SU-DHL-6 (cell line): ENCODE measurements at regions not wholly inside any gene's neighbourhood (a gene's known extent, or its start where the extent isn't known, plus 50 kb on each side); places are given as distances from the start of the nearest gene placed in this dataset.

Experiments
- H2AFZ ChIP-seq: fragments of 200-600 bp; sonication (generic); 2 replicates; pipeline ENCODE4 v1.6.1; 2014; ENCODE audit warnings: low read depth, mild to moderate bottlenecking, moderate library complexity, mixed read lengths, antibody characterized with exemption, low read length; ENCODE audit not compliant: severe bottlenecking
- H3F3A ChIP-seq: fragments of 200-600 bp; shearing (Covaris generic); 2 replicates; pipeline ENCODE4 v1.6.0; 2016; ENCODE audit warnings: antibody characterized with exemption, mild to moderate bottlenecking; ENCODE audit not compliant: insufficient read depth
- H3K27ac ChIP-seq: fragments of 200-600 bp; sonication (generic); 2 replicates; pipeline ENCODE4 v1.5.1; 2016; ENCODE audit warnings: low read depth, mild to moderate bottlenecking, low read length, moderate library complexity, mixed read lengths
- H3K27me3 ChIP-seq: fragments of 200-600 bp; sonication (generic), shearing (Covaris generic); 2 replicates; pipeline ENCODE4 v1.6.0; 2014; ENCODE audit warnings: mild to moderate bottlenecking, low read length
- H3K36me3 ChIP-seq: fragments of 200-600 bp; sonication (generic); 2 replicates; pipeline ENCODE4 v1.6.1; 2014; ENCODE audit warnings: mild to moderate bottlenecking, low read length, mixed read lengths
- H3K4me2 ChIP-seq: fragments of 300-600, 200-600 bp; shearing (Covaris generic), sonication (generic); 2 replicates; pipeline ENCODE4 v1.6.0; 2014; ENCODE audit warnings: low read length, low read depth, mild to moderate bottlenecking; ENCODE audit not compliant: poor library complexity, severe bottlenecking
- H3K4me3 ChIP-seq: fragments of 200-600 bp; sonication (generic); 2 replicates; pipeline ENCODE4 v1.5.1; 2014; ENCODE audit warnings: antibody characterized with exemption, low read length, mild to moderate bottlenecking, mixed read lengths; ENCODE audit not compliant: insufficient read depth, poor library complexity, severe bottlenecking
- H3K79me2 ChIP-seq: fragments of 200-600 bp; sonication (generic); 2 replicates; pipeline ENCODE4 v1.6.1; 2014; ENCODE audit warnings: mild to moderate bottlenecking, low read length, moderate library complexity; ENCODE audit not compliant: insufficient read depth
- H3K9ac ChIP-seq: fragments of 200-600 bp; sonication (generic); 2 replicates; pipeline ENCODE4 v1.7.0; 2014; ENCODE audit warnings: mild to moderate bottlenecking, low read length
- H3K9me2 ChIP-seq: fragments of 200-600 bp; sonication (generic); replicated peaks from 2 replicates; pipeline ENCODE4 v1.6.1; 2014; ENCODE audit warnings: low read length; ENCODE audit not compliant: insufficient read depth
- H3K9me3 ChIP-seq: fragments of 200-600 bp; sonication (generic); 2 replicates; pipeline ENCODE4 v1.6.1; 2014; ENCODE audit warnings: low read length, mixed read lengths; ENCODE audit not compliant: insufficient read depth
- H4K20me1 ChIP-seq: fragments of 200-600 bp; sonication (generic); 2 replicates; pipeline ENCODE4 v1.6.1; 2014; ENCODE audit warnings: low read depth, mild to moderate bottlenecking, antibody characterized with exemption, low read length, moderate library complexity, mixed read lengths
- EZH2phosphoT487 ChIP-seq: fragments of 200-600 bp; sonication (generic), shearing (Covaris generic); conservative IDR thresholded peaks from 2 replicates; pipeline ENCODE4 v1.6.1; 2018; ENCODE audit warnings: mild to moderate bottlenecking, antibody characterized with exemption, low read length, moderate library complexity, mixed read lengths
- TF ChIP-seq, protein P1 (sequence below): fragments of 200-600 bp; sonication (generic); IDR thresholded peaks from one replicate; pipeline ENCODE4 v1.5.1; 2017; ENCODE audit warnings: antibody characterized with exemption, mild to moderate bottlenecking, low read length, moderate library complexity; ENCODE audit not compliant: insufficient read depth, poor library complexity, severe bottlenecking

DNA sequence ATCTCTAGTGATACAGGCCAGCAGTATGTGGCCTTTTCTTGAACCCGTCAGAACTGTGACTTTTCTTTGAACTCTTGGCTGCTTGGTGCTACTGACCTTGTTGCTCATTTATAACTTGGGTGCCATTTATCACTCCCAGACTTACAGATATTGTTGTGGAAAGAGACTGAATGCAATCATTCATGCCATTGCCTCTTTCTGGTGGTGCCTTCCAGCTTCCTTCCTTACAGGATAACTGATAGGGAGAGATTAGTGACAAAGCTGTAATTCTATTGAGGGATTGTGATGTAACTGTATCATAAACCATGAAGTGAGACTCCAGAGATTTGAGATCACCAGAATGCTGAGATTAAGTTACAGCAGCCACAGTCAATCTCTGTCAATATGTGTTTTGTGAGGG lies 256.5 kb downstream of the USP25 start:
- Histone ChIP-seq H3K27me3 (no peaks in the 10 kb centered on the region), H3K27ac (no peak overlapping the region), H4K20me1 (no peaks in the 10 kb centered on the region), H3K9me3 (no peaks in the 10 kb centered on the region), H2AFZ (no peak overlapping the region), H3K79me2 (no peaks in the 10 kb centered on the region), H3K4me2 (no peak overlapping the region), H3K9ac (no peak overlapping the region), H3K9me2 (no peaks in the 10 kb centered on the region), H3K4me3 (no peak overlapping the region), H3K36me3 (no peaks in the 10 kb centered on the region), H3F3A (no peaks in the 10 kb centered on the region)
- TF ChIP-seq, protein P1, sequence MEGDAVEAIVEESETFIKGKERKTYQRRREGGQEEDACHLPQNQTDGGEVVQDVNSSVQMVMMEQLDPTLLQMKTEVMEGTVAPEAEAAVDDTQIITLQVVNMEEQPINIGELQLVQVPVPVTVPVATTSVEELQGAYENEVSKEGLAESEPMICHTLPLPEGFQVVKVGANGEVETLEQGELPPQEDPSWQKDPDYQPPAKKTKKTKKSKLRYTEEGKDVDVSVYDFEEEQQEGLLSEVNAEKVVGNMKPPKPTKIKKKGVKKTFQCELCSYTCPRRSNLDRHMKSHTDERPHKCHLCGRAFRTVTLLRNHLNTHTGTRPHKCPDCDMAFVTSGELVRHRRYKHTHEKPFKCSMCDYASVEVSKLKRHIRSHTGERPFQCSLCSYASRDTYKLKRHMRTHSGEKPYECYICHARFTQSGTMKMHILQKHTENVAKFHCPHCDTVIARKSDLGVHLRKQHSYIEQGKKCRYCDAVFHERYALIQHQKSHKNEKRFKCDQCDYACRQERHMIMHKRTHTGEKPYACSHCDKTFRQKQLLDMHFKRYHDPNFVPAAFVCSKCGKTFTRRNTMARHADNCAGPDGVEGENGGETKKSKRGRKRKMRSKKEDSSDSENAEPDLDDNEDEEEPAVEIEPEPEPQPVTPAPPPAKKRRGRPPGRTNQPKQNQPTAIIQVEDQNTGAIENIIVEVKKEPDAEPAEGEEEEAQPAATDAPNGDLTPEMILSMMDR: no peak
- TF ChIP-seq EZH2phosphoT487: no peak

DNA sequence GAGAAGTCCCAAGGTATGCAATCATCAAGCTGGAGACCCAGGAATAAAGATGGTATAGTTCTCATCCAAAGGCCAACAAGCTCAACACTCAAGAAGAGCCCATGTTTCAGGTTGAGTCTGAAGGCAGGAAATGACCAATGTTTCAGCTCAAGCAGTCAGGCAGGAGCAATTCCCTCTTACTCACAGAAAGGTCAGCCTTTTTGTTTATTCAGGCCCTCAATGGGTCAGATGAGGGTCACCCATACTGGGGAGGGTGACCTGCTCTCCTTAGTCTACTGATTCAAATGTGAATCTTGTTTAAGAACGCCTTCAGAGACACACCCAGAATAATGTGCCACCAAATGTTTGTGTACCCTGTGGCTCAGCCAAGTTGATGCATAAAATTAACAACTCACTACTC lies 262.4 kb downstream of the USP25 start:
- H3K27ac ChIP-seq: no peak overlapping the region
- H3K27me3 ChIP-seq: no peaks in the 10 kb centered on the region
- no peaks in the 10 kb centered on the region for H3K9me3 ChIP-seq
- H3K9ac ChIP-seq: no peak overlapping the region
- no peak overlapping the region for H3K4me2 ChIP-seq
- H4K20me1 ChIP-seq: no peaks in the 10 kb centered on the region
- no peaks in the 10 kb centered on the region for H3K9me2 ChIP-seq
- no peaks in the 10 kb centered on the region for H3K79me2 ChIP-seq
- TF ChIP-seq EZH2phosphoT487: no peak
- TF ChIP-seq, protein P1: no peak
- no peak overlapping the region for H3K4me3 ChIP-seq
- no peak overlapping the region for H2AFZ ChIP-seq
- H3F3A ChIP-seq: no peaks in the 10 kb centered on the region
- H3K36me3 ChIP-seq: no peaks in the 10 kb centered on the region

DNA sequence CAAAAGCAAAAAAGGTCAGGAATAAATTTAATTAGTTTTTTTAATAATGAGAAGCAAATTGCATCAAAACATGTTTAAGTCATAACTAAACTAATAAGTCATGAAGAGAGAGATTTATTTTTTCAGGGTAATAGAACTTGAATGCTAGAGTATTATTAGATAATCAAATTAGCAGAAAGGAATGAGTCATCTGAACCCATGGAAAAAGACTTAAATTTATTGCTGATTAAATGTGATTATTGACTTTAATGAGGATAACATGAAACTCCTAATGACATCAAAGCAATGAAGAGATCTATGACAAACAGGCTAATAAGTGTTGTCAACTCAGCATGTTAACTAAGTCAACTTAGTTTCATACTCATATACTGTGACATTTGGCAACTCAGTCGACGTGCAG lies 264.2 kb downstream of the USP25 start:
- no peak for TF ChIP-seq EZH2phosphoT487
- TF ChIP-seq, protein P1: no peak
- H3K4me3 ChIP-seq: no peak overlapping the region
- H3K27ac ChIP-seq: no peak overlapping the region

DNA sequence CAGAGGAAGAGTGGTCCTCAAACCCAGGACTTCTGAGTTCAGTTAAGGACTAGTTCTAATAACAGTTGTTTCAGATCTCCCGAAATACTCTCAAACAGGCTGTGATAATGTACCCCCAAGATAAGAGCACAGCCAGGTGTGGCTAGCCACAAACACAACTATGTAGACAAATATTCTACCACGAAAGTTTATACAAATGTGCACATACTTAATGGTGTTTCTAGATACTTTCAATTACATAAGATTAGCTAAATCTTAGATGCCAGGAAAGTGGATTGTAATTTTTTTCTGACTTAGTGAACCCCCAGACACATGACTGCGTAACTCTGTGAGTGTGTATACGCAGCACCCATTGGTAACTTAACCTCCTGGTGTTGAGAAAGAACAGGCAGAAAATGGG lies 270.0 kb downstream of the USP25 start:
- no peak overlapping the region for H3K9ac ChIP-seq
- no peak overlapping the region for H3K4me2 ChIP-seq
- H3K27me3 ChIP-seq: no peaks in the 10 kb centered on the region

More for the DNA sequence above, 264.2 kb downstream of the USP25 start:
- Histone ChIP-seq H3K9me3 (no peaks in the 10 kb centered on the region), H3K79me2 (no peaks in the 10 kb centered on the region), H3F3A (no peaks in the 10 kb centered on the region), H2AFZ (no peak overlapping the region), H4K20me1 (no peaks in the 10 kb centered on the region), H3K9me2 (no peaks in the 10 kb centered on the region), H3K27me3 (no peaks in the 10 kb centered on the region), H3K36me3 (no peaks in the 10 kb centered on the region), H3K4me2 (no peak overlapping the region), H3K9ac (no peak overlapping the region)

More for the DNA sequence above, 270.0 kb downstream of the USP25 start:
- Histone ChIP-seq H3K36me3 (no peaks in the 10 kb centered on the region), H3K4me3 (no peak overlapping the region), H3K79me2 (no peaks in the 10 kb centered on the region), H4K20me1 (no peaks in the 10 kb centered on the region), H3K27ac (no peak overlapping the region), H3K9me2 (no peaks in the 10 kb centered on the region), H2AFZ (no peak overlapping the region), H3F3A (no peaks in the 10 kb centered on the region), H3K9me3 (no peaks in the 10 kb centered on the region)
- no peak for TF ChIP-seq EZH2phosphoT487
- TF ChIP-seq, protein P1: no peak
